Trophoblast cell (in vitro differentiated cells and primary cell): ENCODE measurements at regions not wholly inside any gene's neighbourhood (a gene's known extent, or its start where the extent isn't known, plus 50 kb on each side); places are given as distances from the start of the nearest gene placed in this dataset.
"Not testable (repeated sequence)": the region's sequence is repeated elsewhere in the genome, so short reads cannot be mapped to it uniquely, and the experiment has no call there.

Source experiments
- DNase-seq, 2 donors: peaks; one replicate each; pipeline ENCODE4 v3.0.0-alpha.2; 2016
- H2AFZ ChIP-seq: 2 replicates; pipeline ENCODE4 v1.6.1; 2013; ENCODE audit warnings: low read length, moderate library complexity, mild to moderate bottlenecking; ENCODE audit not compliant: insufficient read depth, poor library complexity
- H2AK5ac ChIP-seq: 2 replicates; pipeline ENCODE4 v1.6.1; 2013; ENCODE audit warnings: mild to moderate bottlenecking, low read length
- H2BK120ac ChIP-seq: 2 replicates; pipeline ENCODE4 v1.6.1; 2013; ENCODE audit warnings: low read length, mild to moderate bottlenecking, moderate library complexity; ENCODE audit not compliant: insufficient read depth, poor library complexity
- H2BK12ac ChIP-seq: 2 replicates; pipeline ENCODE4 v1.6.1; 2013; ENCODE audit warnings: mild to moderate bottlenecking, low read length, moderate library complexity
- H2BK5ac ChIP-seq: 2 replicates; pipeline ENCODE4 v1.6.1; 2013; ENCODE audit warnings: low read length, low read depth, moderate library complexity, mild to moderate bottlenecking; ENCODE audit not compliant: poor library complexity
- H3K14ac ChIP-seq: 2 replicates; pipeline ENCODE4 v1.6.1; 2013; ENCODE audit warnings: mild to moderate bottlenecking, low read length
- H3K18ac ChIP-seq: 2 replicates; pipeline ENCODE4 v1.6.1; 2013; ENCODE audit warnings: mild to moderate bottlenecking, low read length
- H3K23ac ChIP-seq: 2 replicates; pipeline ENCODE4 v1.6.1; 2013; ENCODE audit warnings: low read length
- H3K27ac ChIP-seq: 2 replicates; pipeline ENCODE4 v1.5.1; 2013; ENCODE audit warnings: low read depth, mild to moderate bottlenecking, inconsistent platforms, low read length, moderate library complexity
- H3K27me3 ChIP-seq: 2 replicates; pipeline ENCODE4 v1.6.1; 2013; ENCODE audit warnings: inconsistent platforms, mild to moderate bottlenecking, low read length, moderate library complexity; ENCODE audit not compliant: insufficient read depth
- H3K36me3 ChIP-seq, 2 experiments: 1 replicate in 1 of 2; 2 replicates in 1 of 2; pipeline ENCODE4 v1.6.1; 2013; ENCODE audit warnings: low read length in 2 of 2, mild to moderate bottlenecking in 2 of 2, moderate library complexity in 1 of 2; ENCODE audit not compliant: insufficient read depth in 2 of 2, control insufficient read depth in 1 of 2
- H3K4ac ChIP-seq: 2 replicates; pipeline ENCODE4 v1.6.1; 2013; ENCODE audit warnings: low read depth, mild to moderate bottlenecking, low read length, moderate library complexity
- H3K4me1 ChIP-seq, 2 experiments: 1 replicate in 1 of 2; 2 replicates in 1 of 2; pipeline ENCODE4 v1.6.1; 2013; ENCODE audit warnings: low read length in 2 of 2, mild to moderate bottlenecking in 2 of 2, moderate library complexity in 1 of 2; ENCODE audit not compliant: insufficient read depth in 2 of 2, control insufficient read depth in 1 of 2
- H3K4me2 ChIP-seq: 2 replicates; pipeline ENCODE4 v1.6.1; 2013; ENCODE audit warnings: inconsistent platforms, mild to moderate bottlenecking, low read length, moderate library complexity
- H3K4me3 ChIP-seq: 2 replicates; pipeline ENCODE4 v1.5.1; 2013; ENCODE audit warnings: mild to moderate bottlenecking, low read depth, low read length, inconsistent platforms
- H3K79me1 ChIP-seq: one replicate; pipeline ENCODE4 v1.6.1; 2013; ENCODE audit warnings: low read length
- H3K79me2 ChIP-seq: 2 replicates; pipeline ENCODE4 v1.6.1; 2013; ENCODE audit warnings: low read length, mild to moderate bottlenecking; ENCODE audit not compliant: control insufficient read depth, insufficient read depth, poor library complexity
- H3K9ac ChIP-seq: 2 replicates; pipeline ENCODE4 v1.6.1; 2013; ENCODE audit warnings: mild to moderate bottlenecking, low read length
- H3K9me3 ChIP-seq: 2 replicates; pipeline ENCODE4 v1.6.1; 2013; ENCODE audit warnings: low read depth, mild to moderate bottlenecking, control low read depth, inconsistent platforms, low read length; ENCODE audit not compliant: insufficient read depth
- H4K12ac ChIP-seq: 2 replicates; pipeline ENCODE4 v1.6.1; 2013; ENCODE audit warnings: low read depth, mild to moderate bottlenecking, low read length, moderate library complexity
- H4K8ac ChIP-seq: 2 replicates; pipeline ENCODE4 v1.6.1; 2013; ENCODE audit warnings: low read depth, mild to moderate bottlenecking, low read length, moderate library complexity
- H4K91ac ChIP-seq: one replicate; pipeline ENCODE4 v1.6.1; 2013; ENCODE audit warnings: low read depth, mild to moderate bottlenecking, low read length, moderate library complexity
- WGBS: extraction: QIAGEN DNeasy Blood & Tissue Kit; methylation state at CpG from one replicate; pipeline ENCODE4 v1.1.7; 2013; ENCODE audit warnings: missing lambda C conversion rate; ENCODE audit not compliant: insufficient read length, insufficient coverage; ENCODE audit errors: extremely low coverage; 5-methylcytosine and 5-hydroxymethylcytosine counted together

DNA sequence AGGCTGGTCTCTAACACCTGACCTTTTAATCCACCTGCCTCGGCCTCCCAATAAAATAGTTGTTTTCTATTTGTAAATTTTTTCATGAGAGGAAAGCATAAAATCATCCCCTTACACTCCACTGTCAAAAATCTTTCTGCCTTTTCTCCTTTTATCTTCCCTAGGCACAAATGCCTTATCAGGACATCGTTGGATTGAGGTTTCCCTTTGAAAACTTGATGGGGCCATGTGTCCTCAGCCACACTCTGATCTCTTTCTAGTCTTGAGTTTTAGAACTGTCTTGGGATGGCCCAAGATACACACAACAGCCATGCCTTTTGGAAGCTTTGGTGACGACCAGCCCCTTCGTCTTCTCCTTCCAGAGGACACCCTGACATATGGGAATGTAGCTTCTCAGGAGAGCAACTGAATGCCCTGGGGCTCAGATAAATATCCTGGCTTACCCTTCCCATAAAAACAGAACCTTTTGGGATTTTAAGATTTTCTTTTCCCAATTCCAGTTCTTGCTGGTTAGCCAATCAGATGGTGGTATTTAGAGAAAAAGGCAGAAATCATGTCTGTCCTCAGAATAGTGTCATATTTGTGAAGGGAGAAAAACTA is 112.4 kb downstream of the ZNF429 start:
- H3K79me1 ChIP-seq = no peaks in the 10 kb centered on the region
- H3K4me1 ChIP-seq = no peaks in the 10 kb centered on the region
- no peak overlapping the region for H2AFZ ChIP-seq
- H3K4ac ChIP-seq = no peak overlapping the region
- no peak overlapping the region for H3K14ac ChIP-seq
- H3K79me2 ChIP-seq = no peaks in the 10 kb centered on the region
- no peak overlapping the region for H4K8ac ChIP-seq
- no peak overlapping the region for H2AK5ac ChIP-seq
- H3K36me3 ChIP-seq = no peaks in the 10 kb centered on the region
- H3K9me3 ChIP-seq = peaks cover 2% of the 10 kb centered on the region
- H2BK120ac ChIP-seq = no peak overlapping the region
- H3K18ac ChIP-seq = no peak overlapping the region
- no peak overlapping the region for H4K12ac ChIP-seq
- H3K27ac ChIP-seq = no peak overlapping the region
- no peak overlapping the region for H3K9ac ChIP-seq
- H2BK12ac ChIP-seq = no peak overlapping the region
- no CpG with 5 or more reads among the region's 4 CpGs for WGBS
- DNase-seq = no peak
- no peak overlapping the region for H3K4me3 ChIP-seq
- no peaks in the 10 kb centered on the region for H3K27me3 ChIP-seq
- no peak overlapping the region for H4K91ac ChIP-seq
- H3K4me2 ChIP-seq = no peak overlapping the region
- H2BK5ac ChIP-seq = no peak overlapping the region
- no peak overlapping the region for H3K23ac ChIP-seq

DNA sequence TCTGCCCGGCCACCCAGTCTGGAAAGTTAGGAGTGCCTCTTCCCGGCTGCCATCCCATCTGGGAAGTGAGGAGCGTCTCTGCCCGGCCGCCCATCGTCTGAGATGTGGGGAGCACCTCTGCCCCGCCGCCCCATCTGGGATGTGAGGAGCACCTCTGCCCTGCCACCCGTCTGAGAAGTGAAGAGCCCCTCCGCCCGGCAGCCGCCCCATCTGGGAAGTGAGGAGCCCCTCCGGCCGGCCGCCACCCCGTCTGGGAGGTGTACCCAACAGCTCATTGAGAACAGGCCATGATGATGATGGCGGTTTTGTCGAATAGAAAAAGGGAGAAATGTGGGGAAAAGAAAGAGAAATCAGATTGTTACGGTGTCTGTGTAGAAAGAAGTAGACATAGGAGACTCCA is 109.4 kb downstream of the ZNF429 start:
- not testable (repeated sequence) for H3K79me2 ChIP-seq, H3K4me3 ChIP-seq, H3K4ac ChIP-seq, H3K79me1 ChIP-seq, H4K8ac ChIP-seq, H4K12ac ChIP-seq, H3K27me3 ChIP-seq, H4K91ac ChIP-seq, H3K36me3 ChIP-seq, H3K9me3 ChIP-seq, H3K9ac ChIP-seq, H3K23ac ChIP-seq, H3K4me2 ChIP-seq, H3K14ac ChIP-seq, DNase-seq, H2AK5ac ChIP-seq, H2AFZ ChIP-seq, H3K18ac ChIP-seq, H2BK5ac ChIP-seq, H2BK12ac ChIP-seq, H3K4me1 ChIP-seq, H2BK120ac ChIP-seq, H3K27ac ChIP-seq
- no CpG with 5 or more reads among the region's 19 CpGs for WGBS

DNA sequence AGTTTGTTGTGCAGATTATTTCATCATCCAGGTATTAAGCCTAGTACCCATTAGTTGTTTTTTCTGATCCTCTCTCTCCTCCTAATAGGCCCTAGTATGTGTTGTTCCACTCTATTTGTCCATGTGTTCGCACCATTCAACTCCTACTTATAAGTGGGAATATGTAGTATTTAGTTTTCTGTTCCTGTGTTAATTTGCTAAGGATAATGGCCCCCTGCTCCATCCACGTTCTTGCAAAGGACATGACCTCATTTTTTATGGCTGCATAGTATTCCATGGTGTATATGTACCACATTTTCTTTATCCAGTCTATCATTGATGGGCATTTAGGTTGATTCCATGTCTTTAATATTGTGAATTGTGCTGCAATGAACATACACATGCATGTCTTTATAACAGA is 107.8 kb downstream of the ZNF429 start:
- H3K23ac ChIP-seq, DNase-seq, H2BK5ac ChIP-seq, H2AK5ac ChIP-seq, H4K91ac ChIP-seq, H4K8ac ChIP-seq, H2AFZ ChIP-seq, H4K12ac ChIP-seq, H3K79me1 ChIP-seq, H2BK120ac ChIP-seq, H2BK12ac ChIP-seq, H3K27ac ChIP-seq, H3K4ac ChIP-seq, H3K9ac ChIP-seq, H3K27me3 ChIP-seq, H3K4me3 ChIP-seq, H3K79me2 ChIP-seq, H3K4me2 ChIP-seq, H3K36me3 ChIP-seq, H3K14ac ChIP-seq, H3K18ac ChIP-seq, H3K4me1 ChIP-seq, H3K9me3 ChIP-seq: not testable (repeated sequence)
- WGBS = no CpG with 5 or more reads among the region's 2 CpGs

DNA sequence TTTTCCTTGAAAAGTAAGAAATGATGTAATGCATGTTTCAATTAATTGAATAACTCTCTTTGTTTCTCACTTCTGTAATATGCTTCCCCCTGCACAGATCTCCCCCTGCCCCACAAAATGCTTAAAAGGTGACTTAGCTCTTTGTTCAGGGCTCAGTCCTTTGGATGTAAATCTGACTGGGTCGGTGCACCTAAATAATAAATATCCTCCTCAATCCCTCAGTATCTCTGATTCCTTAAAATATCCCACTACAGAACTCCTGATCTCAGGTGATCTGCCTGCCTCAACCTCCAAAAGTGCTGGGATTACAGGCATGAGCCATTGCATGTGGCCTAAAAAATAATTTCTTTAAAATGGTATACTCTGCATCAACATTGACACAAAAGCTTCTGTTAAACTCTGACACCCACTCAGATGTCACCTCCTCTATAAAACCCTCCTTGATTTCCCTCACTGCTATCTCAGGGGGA is 107.0 kb downstream of the ZNF429 start:
- Histone ChIP-seq H3K27ac (no peak overlapping the region), H2AFZ (no peak overlapping the region), H4K91ac (no peak overlapping the region), H4K8ac (no peak overlapping the region), H2AK5ac (no peak overlapping the region), H2BK5ac (no peak overlapping the region), H3K4ac (no peak overlapping the region), H3K9me3 (peaks cover 2% of the 10 kb centered on the region), H3K4me3 (no peak overlapping the region), H3K79me2 (no peaks in the 10 kb centered on the region), H4K12ac (no peak overlapping the region), H3K4me2 (no peak overlapping the region), H3K9ac (no peak overlapping the region), H2BK12ac (no peak overlapping the region), H3K14ac (no peak overlapping the region), H3K27me3 (no peaks in the 10 kb centered on the region), H3K18ac (no peak overlapping the region), H2BK120ac (no peak overlapping the region), H3K4me1 (no peaks in the 10 kb centered on the region), H3K36me3 (no peaks in the 10 kb centered on the region), H3K79me1 (no peaks in the 10 kb centered on the region), H3K23ac (no peak overlapping the region)
- WGBS = no CpG with 5 or more reads among the region's 1 CpG
- no peak for DNase-seq
